Limb (tissue), 2 donors: ENCODE measurements at regions not wholly inside any gene's neighbourhood (a gene's known extent, or its start where the extent isn't known, plus 50 kb on each side); places are given as distances from the start of the nearest gene placed in this dataset.

Source experiments
- DNase-seq, 2 donors: peaks; one replicate each; pipeline ENCODE4 v3.0.0-alpha.2; 2016; ENCODE audit errors: extremely low spot score in 2 of 2

- DNase-seq, result no peak
Measured at GRCh38 chr2:168375195-168375798, 80.8 kb upstream of the CERS6 start.

- no peak for DNase-seq
Measured at GRCh38 chr2:168378960-168379669, 77.0 kb upstream of the CERS6 start.

- DNase-seq, result no peak
Measured at GRCh38 chr2:168380500-168380899, 75.6 kb upstream of the CERS6 start.

DNA sequence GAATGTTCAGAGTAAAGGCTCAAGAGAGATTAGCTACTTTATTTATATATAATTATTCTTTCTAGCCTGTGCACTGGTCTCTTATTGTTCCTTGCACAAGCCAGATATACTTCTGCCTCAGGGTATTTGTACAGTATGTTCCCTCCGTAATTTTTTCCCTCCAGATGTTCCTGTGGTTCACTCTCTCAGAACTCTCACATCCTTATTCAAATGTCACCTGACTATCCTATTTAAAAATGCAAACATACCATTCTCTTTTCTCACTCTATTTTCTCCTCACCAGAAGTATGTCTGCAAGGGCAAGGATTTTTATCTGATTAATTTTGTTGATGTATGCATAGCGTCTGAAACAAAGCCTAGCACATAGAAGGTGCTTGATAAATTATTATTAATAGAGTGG is 64.0 kb upstream of the CERS6 start:
- no peak for DNase-seq

GRCh38 chr2:168392797-168393196 is 63.3 kb upstream of the CERS6 start:
- DNase-seq, result no peak

DNA sequence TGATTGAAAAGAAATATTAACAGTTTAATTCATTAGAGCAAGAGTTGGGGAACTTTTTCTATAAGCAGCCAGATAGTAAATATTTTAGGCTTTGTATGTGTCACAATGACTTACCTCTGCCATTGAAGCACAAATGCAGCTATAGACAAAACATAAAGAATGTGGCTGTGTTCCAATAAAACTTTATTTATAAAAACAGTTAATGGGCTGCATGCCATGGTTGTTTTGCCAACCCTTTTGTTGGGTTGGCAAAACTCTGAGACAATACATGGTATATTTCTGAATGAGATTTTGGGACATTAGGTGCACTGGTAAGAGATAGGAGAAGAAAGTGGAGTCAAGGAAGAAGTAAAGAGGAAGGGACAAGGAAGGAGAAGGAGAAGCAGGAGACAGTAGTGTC is 61.8 kb upstream of the CERS6 start:
- no peak for DNase-seq

GRCh38 chr2:168396131-168396530 is 59.9 kb upstream of the CERS6 start:
- peak in 1 of 2 donors; percentile 5 for DNase-seq

- no peak for DNase-seq
Measured at GRCh38 chr2:168397629-168398028, 58.4 kb upstream of the CERS6 start.

DNA sequence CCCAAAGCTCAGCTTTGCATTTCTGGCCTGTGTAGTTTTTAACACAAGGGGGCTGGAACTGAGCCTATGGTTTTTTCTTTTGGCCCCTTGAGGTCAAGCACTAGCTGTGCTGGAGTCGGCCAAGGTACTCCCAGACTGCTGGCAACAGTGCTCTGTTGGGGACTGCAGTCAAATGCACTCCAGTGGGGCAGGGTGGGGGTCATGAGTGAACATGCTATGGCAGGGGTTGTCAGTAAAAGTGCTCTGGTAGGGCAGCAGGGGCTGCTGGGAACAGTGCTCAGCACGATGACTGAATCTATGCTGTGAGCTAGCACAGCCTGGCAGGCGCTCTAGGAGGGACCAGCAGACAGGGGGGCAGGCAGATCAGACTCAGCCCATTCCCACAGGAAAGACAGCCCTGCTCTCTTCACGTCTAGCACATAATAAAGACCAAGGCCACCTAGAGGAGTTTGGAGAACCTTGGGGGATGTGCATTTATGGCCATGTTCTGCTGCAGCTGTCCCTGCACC is 55.0 kb upstream of the CERS6 start:
- DNase-seq, result no peak

DNA sequence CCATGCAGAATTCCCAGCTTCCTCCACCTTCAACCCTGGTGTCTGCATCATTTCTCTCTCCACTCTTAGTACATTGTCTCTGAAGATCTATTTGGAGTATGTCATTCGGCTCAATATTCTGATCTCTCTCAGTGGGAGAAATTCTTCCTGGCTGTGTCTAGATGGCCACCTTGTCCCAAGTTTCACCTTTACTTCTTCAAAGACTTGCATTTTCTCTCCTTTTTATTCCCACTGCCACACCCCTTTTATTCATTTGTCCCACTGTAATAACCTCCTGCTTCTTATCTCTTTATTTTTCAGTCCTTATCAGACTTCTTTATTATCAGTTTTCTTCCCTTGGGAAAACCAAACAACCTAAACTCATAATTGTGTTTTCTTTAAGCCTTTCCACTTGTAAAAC is 54.3 kb upstream of the CERS6 start:
- no peak for DNase-seq

DNA sequence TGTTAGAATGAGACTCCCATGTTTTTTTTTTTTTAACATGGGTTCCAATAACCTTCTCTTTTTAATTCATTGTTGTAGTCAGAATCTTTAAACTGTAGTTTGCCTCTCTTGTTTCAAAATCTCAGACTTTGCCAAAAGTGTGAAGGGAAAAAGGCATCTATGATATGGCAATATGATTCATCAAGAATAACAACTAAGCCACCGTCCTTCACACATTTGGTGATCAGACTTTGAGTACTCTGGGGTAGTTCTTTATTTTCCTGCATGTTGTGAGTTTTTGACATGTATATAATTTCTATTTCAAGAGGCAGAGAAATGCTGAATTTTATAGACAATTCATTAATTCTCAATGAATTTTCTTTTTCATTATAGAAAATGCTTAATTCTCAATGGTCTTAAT is 53.5 kb upstream of the CERS6 start:
- no peak for DNase-seq

GRCh38 chr2:168403736-168404135 is 52.3 kb upstream of the CERS6 start:
- no peak for DNase-seq

DNA sequence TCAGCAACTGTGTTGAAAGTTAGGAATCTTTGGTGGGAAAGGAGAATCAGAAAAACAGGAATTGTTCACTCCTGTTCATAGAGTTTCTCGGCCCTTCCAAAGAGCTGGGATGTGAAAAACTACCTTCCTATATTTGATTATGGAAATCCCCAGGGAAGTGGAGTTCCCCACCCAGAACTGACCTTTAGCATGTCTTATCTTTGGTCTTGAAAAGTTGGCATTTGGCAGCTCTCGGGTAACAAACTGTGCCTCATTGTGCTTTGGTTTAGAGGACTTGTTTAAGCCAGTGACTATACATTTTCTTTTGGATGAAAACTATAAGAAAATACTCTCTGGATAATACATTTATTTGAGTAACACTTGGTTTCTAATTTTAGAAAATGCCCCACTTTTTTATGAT is 51.3 kb upstream of the CERS6 start:
- no peak for DNase-seq
